ENCODE measurements at regions not wholly inside any gene's neighbourhood (a gene's known extent, or its start where the extent isn't known, plus 50 kb on each side); places are given as distances from the start of the nearest gene placed in this dataset.
"Not testable (repeated sequence)": the region's sequence is repeated elsewhere in the genome, so short reads cannot be mapped to it uniquely, and the experiment has no call there.

DNA sequence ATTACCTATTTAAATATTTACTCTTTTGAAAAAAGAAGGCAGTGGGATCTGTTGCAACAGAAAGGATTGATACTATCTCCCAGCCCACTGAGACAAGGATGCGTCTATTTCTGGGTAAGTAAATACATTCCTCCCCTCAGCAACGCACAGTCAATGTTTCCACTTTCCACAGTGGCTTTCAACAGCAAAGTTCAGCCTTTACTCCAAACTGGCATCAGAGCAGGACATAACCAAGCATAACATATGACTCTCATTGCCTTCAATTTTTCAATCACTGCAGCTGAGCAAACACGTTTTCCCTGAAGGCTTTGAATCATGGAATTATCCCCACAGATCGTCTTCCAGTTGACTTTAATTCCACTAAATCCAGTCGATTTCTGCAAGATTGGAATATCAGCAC lies 160.3 kb upstream of the FRG1 start:
- H3K4me1 Mint-ChIP-seq = no peaks in the 10 kb centered on the region
- H3K27ac Mint-ChIP-seq = no peak overlapping the region
- no peaks in the 10 kb centered on the region for H3K36me3 Mint-ChIP-seq
- H3K9me3 Mint-ChIP-seq = peaks cover 8% of the 10 kb centered on the region
- H3K27me3 Mint-ChIP-seq = no peaks in the 10 kb centered on the region
- no peak for DNase-seq
- H3K4me3 Mint-ChIP-seq = no peak overlapping the region

GRCh38 chr4:189784651-189785050 lies 156.0 kb upstream of the FRG1 start:
- Mint-ChIP-seq H3K36me3 (no peaks in the 10 kb centered on the region), H3K9me3 (peaks cover 8% of the 10 kb centered on the region), H3K27ac (no peak overlapping the region)

DNA sequence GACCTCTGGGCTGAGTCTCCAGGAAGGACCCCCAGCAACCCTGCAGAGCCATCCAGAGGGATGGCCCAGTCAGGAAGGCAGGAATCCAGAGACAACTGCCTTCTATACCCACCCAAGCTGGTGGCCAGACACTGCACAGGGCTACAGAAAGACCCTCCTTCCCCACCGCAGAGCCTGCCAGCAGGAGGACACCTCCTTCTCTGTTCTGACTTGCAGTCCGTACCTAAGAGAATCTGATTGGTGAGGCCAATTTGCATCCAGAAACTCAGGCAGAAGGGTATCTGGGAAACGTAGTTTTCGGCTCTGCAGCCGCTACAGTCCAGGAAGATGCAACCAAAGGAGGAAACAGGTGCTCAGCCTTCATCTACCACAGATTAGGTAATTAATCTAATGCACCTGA lies 155.4 kb upstream of the FRG1 start:
- DNase-seq = no peak
- H3K4me3 Mint-ChIP-seq = no peak overlapping the region
- no peaks in the 10 kb centered on the region for H3K27me3 Mint-ChIP-seq

More at GRCh38 chr4:189784651-189785050, 156.0 kb upstream of the FRG1 start:
- no peaks in the 10 kb centered on the region for H3K27me3 Mint-ChIP-seq
- no peaks in the 10 kb centered on the region for H3K4me1 Mint-ChIP-seq
- no peak overlapping the region for H3K4me3 Mint-ChIP-seq
- no peak for DNase-seq

DNA sequence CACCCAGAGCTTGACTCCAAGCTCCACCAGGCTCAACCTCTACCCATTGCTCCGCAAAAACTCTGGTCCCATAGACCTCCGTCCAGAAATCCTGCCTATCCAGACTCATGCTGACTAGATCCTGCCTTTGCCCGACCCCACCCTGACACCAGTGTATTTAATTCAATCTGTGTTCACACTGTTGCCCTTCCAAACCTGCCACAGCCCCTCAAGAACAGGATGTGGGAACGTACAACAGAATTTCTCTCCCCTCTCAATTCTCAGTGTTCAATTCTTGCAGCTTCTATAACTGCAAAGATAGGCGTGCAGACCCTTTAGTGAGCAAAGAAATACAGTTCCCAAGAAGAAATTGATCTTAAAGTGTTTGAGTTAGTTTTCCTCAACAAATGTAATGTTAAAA lies 154.2 kb upstream of the FRG1 start:
- Mint-ChIP-seq H3K27ac (no peak overlapping the region), H3K4me3 (no peak overlapping the region), H3K9me3 (peaks cover 7% of the 10 kb centered on the region), H3K36me3 (no peaks in the 10 kb centered on the region), H3K4me1 (no peaks in the 10 kb centered on the region), H3K27me3 (no peaks in the 10 kb centered on the region)
- no peak for DNase-seq

More for the DNA sequence above, 155.4 kb upstream of the FRG1 start:
- H3K27ac Mint-ChIP-seq = no peak overlapping the region
- no peaks in the 10 kb centered on the region for H3K36me3 Mint-ChIP-seq
- no peaks in the 10 kb centered on the region for H3K4me1 Mint-ChIP-seq
- H3K9me3 Mint-ChIP-seq = peaks cover 8% of the 10 kb centered on the region

DNA sequence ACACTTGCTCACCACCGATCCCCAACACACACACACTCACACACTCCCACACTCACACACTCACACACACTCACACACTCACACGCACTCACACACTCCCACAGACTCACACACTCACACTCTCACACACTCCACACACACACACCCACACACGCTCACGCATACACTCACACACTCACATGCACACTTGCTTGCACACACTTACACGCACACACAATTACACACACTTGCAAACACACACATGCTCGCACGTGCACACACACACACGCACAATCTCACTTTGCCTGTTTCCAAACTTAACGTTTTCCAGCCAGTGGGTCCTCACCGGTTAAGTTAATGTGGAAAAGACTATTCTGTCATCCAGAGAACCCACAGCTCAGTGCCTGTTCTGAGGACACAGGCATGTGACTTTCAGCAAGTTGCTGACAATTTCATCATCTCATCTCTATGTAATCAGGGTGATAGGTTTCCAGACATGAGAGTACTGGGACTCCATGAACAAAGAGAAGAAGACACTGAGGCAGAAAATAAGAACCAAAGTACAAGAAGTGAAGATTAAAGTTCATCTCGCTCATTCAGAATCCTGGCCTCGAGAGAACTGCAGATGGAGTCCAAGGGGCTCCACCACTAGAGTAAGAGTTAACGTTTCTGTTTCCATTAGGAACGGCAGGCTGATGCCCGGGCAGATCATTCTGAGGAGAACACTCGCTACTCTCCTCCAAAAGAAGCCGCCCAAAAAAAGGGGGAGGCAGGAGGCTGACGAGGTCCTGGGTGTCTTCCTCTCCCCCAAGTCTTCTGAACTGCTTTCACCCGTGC lies 153.2 kb upstream of the FRG1 start:
- Mint-ChIP-seq H3K4me1 (no peaks in the 10 kb centered on the region), H3K27ac (no peak overlapping the region), H3K9me3 (no peaks in the 10 kb centered on the region), H3K27me3 (peaks cover 3% of the 10 kb centered on the region), H3K36me3 (no peaks in the 10 kb centered on the region), H3K4me3 (no peak overlapping the region)
- DNase-seq = no peak

DNA sequence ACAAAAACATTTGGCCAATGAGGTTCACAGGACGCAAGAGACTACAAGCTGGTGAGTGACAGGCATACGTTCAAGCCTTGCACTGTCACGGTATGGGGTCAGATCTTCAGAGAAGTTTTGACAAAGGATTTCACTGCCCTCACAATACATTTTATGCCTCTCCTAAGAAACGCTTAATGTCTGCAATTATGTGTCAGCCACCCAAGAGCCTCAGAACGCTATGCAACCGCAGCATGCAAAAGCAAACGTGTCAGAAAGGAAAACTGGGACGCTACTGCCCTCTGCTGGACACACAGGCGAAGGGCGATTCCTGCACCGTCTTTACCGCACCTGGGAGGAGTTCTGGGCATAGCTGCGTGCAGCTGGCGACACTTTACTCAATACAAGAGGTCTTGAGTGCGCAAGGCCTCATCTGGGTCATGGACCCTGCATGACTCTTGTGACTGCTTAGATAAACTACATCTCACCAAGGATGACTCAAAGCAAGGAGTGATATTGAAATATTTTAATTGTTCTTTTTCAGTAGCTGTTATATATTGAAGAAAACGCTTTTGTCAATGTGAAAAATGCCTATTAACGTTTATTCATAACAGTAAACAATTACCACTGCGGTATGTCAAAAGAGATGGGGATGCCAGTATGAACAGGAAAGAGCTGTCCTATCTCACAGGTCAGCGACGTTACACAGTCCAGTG lies 147.6 kb upstream of the FRG1 start:
- DNase-seq = peak; percentile 57
- Mint-ChIP-seq H3K4me1 (peaks cover 7% of the 10 kb centered on the region), H3K9me3 (no peaks in the 10 kb centered on the region), H3K27me3 (peaks cover 9% of the 10 kb centered on the region), H3K36me3 (no peaks in the 10 kb centered on the region), H3K4me3 (no peak overlapping the region), H3K27ac (no peak overlapping the region)

DNA sequence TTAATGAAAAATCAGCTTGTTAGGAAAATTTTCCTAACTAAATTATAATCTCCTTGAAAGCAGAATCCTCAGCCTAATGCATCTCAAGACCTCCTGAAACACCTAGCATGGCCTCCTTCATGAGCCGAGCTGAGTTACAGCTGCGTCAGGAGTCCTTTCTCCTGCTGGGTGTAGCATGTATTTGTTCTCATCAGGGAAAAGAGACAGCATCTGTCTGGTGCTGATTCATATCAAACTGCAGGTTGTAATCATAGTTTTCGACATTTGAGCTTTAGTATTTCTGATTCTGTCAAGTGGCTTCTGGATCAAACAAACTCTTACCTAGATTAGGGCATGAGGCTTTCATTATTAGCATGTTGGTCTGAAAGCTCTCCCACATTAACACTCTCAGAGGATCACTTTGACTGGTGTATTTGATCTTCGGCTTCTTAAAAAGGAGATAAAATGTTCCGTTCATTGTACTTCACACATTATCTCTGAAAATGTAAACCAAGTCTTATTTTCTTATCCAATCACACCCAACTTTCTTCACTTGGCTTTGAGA lies 140.1 kb upstream of the FRG1 start:
- DNase-seq = no peak
- Mint-ChIP-seq H3K9me3 (no peaks in the 10 kb centered on the region), H3K36me3 (no peaks in the 10 kb centered on the region), H3K4me3 (no peak overlapping the region), H3K4me1 (peaks cover 5% of the 10 kb centered on the region), H3K27me3 (no peaks in the 10 kb centered on the region), H3K27ac (no peak overlapping the region)

DNA sequence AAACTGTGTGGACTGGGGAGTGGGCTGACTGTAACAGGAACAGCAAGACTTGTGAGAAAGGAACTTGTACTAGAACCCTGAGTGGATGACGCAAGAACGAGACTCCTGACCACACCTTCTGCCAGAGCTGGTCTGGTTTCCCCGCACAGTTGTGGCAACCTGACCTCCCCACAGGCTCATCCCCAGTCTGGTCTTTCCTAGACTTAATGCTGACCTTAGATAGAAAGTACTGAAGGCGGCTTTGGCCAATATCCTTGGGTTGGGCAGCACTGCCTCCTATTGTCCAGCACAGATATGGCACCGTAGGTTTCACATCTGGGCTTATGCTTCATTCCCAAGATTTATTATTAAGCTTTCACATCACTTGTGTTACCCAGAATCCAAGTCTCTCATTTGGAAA lies 137.8 kb upstream of the FRG1 start:
- Mint-ChIP-seq H3K4me3 (no peak overlapping the region), H3K36me3 (no peaks in the 10 kb centered on the region), H3K4me1 (peaks cover 5% of the 10 kb centered on the region), H3K27ac (no peak overlapping the region), H3K27me3 (no peaks in the 10 kb centered on the region), H3K9me3 (peaks cover 3% of the 10 kb centered on the region)
- no peak for DNase-seq

- H3K9me3 Mint-ChIP-seq = peaks cover 4% of the 10 kb centered on the region
These were observed 135.8 kb upstream of the FRG1 start for GRCh38 chr4:189804894-189805293.

GRCh38 chr4:189806506-189806905 lies 134.2 kb upstream of the FRG1 start:
- Mint-ChIP-seq H3K27ac (no peak overlapping the region), H3K9me3 (peaks cover 10% of the 10 kb centered on the region), H3K4me1 (no peaks in the 10 kb centered on the region), H3K4me3 (no peak overlapping the region), H3K27me3 (peaks cover 20% of the 10 kb centered on the region), H3K36me3 (peaks cover 8% of the 10 kb centered on the region)
- DNase-seq = no peak

More at GRCh38 chr4:189804894-189805293, 135.8 kb upstream of the FRG1 start:
- Mint-ChIP-seq H3K4me3 (no peak overlapping the region), H3K27ac (no peak overlapping the region), H3K27me3 (peaks cover 9% of the 10 kb centered on the region), H3K4me1 (peaks cover 5% of the 10 kb centered on the region), H3K36me3 (no peaks in the 10 kb centered on the region)
- DNase-seq = no peak

DNA sequence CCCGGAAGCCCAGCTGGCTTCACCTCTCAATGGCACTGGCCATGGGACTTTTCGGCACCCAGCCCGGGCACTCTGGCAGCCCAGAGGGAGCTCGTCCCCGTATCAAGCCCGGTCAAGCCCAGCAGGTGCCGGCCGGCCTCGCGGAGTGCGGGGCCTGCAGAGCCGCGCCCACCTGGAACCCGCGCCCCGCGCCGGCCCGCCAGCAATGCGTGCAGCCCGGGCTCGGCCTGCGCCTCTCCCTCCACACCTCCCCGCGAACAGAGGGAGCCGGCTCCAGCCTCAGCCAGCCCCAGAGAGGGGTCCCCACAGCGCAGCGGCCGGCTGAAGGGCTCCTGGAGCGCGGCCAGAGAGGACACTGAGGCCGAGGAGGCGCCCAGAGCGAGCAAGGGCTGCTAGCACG lies 133.6 kb upstream of the FRG1 start:
- Mint-ChIP-seq H3K4me1 (no peaks in the 10 kb centered on the region), H3K27me3 (peaks cover 25% of the 10 kb centered on the region), H3K27ac (no peak overlapping the region), H3K36me3 (peaks cover 8% of the 10 kb centered on the region), H3K9me3 (peaks cover 10% of the 10 kb centered on the region), H3K4me3 (no peak overlapping the region)
- DNase-seq = no peak

- H3K27me3 Mint-ChIP-seq = peaks cover 29% of the 10 kb centered on the region
- no peak overlapping the region for H3K4me3 Mint-ChIP-seq
- peaks cover 10% of the 10 kb centered on the region for H3K9me3 Mint-ChIP-seq
- no peak for DNase-seq
- no peak overlapping the region for H3K27ac Mint-ChIP-seq
- peaks cover 8% of the 10 kb centered on the region for H3K36me3 Mint-ChIP-seq
- no peaks in the 10 kb centered on the region for H3K4me1 Mint-ChIP-seq
These were observed 131.4 kb upstream of the FRG1 start for GRCh38 chr4:189809241-189809735.

DNA sequence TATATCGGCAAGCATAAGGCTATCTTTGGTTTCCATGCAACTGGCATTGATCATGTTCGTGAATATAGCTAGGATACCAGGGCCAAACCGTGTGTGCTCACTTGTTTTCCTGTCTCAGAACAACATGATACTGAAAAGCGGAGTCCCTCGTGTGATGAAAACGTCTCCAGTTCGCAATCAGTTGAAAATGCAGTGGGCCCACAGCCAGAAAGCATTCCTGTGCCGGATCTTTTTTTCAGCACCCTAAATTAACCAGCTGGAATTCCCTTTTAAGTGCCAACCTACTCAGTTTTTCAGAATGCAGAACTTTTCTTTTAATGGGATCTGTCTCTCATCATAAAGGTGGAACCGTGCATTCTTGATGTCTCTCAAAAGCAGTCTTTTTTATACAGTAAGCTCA lies 130.8 kb upstream of the FRG1 start:
- no peak for DNase-seq
- H3K27me3 Mint-ChIP-seq = peaks cover 29% of the 10 kb centered on the region
- H3K4me1 Mint-ChIP-seq = no peaks in the 10 kb centered on the region
- H3K36me3 Mint-ChIP-seq = peaks cover 8% of the 10 kb centered on the region
- H3K4me3 Mint-ChIP-seq = no peak overlapping the region
- H3K27ac Mint-ChIP-seq = no peak overlapping the region
- H3K9me3 Mint-ChIP-seq = peaks cover 10% of the 10 kb centered on the region

DNA sequence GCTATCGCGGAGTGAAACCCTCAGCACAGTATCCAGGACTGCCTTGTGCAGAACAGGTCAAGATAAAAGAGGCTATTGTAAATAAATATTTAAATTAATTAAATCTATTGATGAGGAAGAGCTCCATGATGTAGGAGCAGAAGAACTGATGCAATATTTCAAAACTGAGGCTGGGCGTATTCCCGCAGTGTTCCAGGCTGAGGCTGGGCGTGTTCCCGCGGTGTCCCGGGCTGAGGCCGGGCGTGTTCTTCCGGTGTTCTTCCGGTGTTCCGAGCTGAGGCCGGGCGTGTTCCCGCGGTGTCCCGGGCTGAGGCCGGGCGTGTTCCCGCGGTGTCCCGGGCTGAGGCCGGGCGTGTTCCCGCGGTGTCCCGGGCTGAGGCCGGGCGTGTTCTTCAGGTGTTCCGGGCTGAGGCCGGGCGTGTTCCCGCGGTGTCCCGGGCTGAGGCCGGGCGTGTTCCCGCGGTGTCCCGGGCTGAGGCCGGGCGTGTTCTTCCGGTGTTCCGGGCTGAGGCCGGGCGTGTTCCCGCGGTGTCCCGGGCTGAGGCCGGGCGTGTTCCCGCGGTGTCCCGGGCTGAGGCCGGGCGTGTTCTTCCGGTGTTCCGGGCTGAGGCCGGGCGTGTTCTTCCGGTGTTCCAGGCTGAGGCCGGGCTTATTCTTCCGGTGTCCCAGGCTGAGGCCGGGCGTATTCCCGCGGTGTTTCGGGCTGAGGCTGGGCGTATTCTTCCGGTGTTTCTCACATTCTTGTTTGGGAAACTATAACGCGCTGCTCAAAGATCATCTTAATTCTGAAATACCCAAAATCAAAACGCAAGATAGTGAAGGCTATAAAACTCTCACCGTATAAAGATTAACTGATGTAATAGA lies 130.1 kb upstream of the FRG1 start:
- not testable (repeated sequence) for H3K27ac Mint-ChIP-seq, H3K4me1 Mint-ChIP-seq, DNase-seq, H3K4me3 Mint-ChIP-seq, H3K9me3 Mint-ChIP-seq, H3K36me3 Mint-ChIP-seq
- H3K27me3 Mint-ChIP-seq = peaks cover 29% of the 10 kb centered on the region
